Endothelial cell of umbilical vein (primary cell): ENCODE measurements at regions not wholly inside any gene's neighbourhood (a gene's known extent, or its start where the extent isn't known, plus 50 kb on each side); places are given as distances from the start of the nearest gene placed in this dataset.

Source experiments
- CTCF ChIP-seq, 2 donors: IDR thresholded peaks; 1 replicate in 1 of 2; 2 replicates in 1 of 2; pipeline ENCODE4 v1.5.1; 2011; ENCODE audit warnings: low read length in 2 of 2, mild to moderate bottlenecking in 2 of 2, moderate library complexity in 2 of 2, control low read depth in 1 of 2, inconsistent platforms in 1 of 2, low read depth in 1 of 2; ENCODE audit not compliant: insufficient read depth in 1 of 2; ENCODE audit errors: extremely low read depth in 1 of 2
- POLR2A ChIP-seq: IDR thresholded peaks from 2 replicates; pipeline ENCODE4 v1.6.1; 2012; ENCODE audit warnings: low read depth, mild to moderate bottlenecking, control low read depth, low read length
- POLR2AphosphoS5 ChIP-seq: IDR thresholded peaks from 2 replicates; pipeline ENCODE4 v1.6.1; 2012; ENCODE audit warnings: low read depth, mild to moderate bottlenecking, control low read depth, low read length, moderate library complexity; ENCODE audit not compliant: insufficient read depth

DNA sequence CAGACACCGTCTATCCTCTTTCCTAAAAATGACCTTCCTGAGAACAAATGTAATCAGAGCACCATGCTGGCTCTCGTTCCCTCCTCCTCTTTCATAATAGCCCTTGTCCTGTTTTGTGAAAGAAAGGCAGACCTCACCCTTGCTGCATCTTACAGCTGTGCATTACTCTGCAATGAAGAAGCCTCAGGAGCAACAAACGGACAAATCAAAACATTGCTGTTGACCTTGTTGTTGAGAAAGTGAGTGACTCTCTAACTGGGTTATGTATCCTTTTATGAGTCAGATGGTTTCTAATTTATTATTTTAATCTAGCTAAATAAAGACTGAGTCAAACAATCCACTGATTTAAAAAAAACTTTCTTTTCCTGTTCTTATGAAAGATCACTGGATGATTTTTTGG, 180.9 kb downstream of the RPS29 start:
- TF ChIP-seq POLR2A, result no peak
- no peak for TF ChIP-seq CTCF (IDR thresholded peaks at IDR 0.05; ENCODE audit: extremely low read depth in 1 of 2, insufficient read depth in 1 of 2, low read depth in 1 of 2, low read length in 2 of 2)
- TF ChIP-seq POLR2AphosphoS5, result no peak
